OCI-LY1 (cell line): ENCODE measurements at regions not wholly inside any gene's neighbourhood (a gene's known extent, or its start where the extent isn't known, plus 50 kb on each side); places are given as distances from the start of the nearest gene placed in this dataset.

Experiments used
- EZH2 ChIP-seq: fragments of 200-600 bp; sonication (generic), shearing (Covaris generic); IDR thresholded peaks from 2 replicates; pipeline ENCODE4 v1.8.0; 2017; ENCODE audit warnings: borderline replicate concordance, mixed run types, mild to moderate bottlenecking, antibody characterized with exemption, low read length, moderate library complexity, mixed read lengths
- TF ChIP-seq, protein P1 (sequence below): fragments of 200-600 bp; sonication (generic), shearing (Covaris generic); IDR thresholded peaks from 2 replicates; pipeline ENCODE4 v1.5.1; 2017; ENCODE audit warnings: mild to moderate bottlenecking, antibody characterized with exemption, low read length, moderate library complexity, mixed read lengths

DNA sequence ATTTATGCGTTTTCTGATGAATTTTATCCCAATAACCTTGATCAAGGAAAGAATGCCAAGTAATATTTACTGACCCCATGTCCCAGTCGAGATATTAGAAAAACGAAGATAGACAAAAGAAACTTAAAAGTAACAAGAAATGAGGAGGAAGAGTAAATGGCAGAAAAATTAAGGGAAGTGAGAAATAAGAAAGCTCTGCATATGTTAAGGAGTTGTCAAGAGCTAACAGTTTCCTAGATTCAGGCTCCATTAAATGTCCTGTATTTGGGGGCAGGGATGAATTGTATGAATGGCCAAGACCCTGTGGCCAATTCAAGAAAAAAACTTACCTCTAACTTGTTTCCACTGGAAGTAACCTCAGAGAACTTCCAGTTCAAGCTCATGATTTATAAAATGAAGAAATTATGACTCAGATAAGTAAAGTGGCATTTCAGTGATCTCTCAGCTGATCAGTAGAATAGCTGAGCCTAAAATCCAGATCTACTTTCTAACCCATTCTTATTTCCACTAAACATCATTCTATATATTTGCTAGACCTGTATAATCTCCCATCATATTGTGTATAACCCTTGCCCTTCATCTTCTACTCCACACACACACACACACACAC is 73.2 kb downstream of the ZC3H11B start:
- TF ChIP-seq, protein P1, sequence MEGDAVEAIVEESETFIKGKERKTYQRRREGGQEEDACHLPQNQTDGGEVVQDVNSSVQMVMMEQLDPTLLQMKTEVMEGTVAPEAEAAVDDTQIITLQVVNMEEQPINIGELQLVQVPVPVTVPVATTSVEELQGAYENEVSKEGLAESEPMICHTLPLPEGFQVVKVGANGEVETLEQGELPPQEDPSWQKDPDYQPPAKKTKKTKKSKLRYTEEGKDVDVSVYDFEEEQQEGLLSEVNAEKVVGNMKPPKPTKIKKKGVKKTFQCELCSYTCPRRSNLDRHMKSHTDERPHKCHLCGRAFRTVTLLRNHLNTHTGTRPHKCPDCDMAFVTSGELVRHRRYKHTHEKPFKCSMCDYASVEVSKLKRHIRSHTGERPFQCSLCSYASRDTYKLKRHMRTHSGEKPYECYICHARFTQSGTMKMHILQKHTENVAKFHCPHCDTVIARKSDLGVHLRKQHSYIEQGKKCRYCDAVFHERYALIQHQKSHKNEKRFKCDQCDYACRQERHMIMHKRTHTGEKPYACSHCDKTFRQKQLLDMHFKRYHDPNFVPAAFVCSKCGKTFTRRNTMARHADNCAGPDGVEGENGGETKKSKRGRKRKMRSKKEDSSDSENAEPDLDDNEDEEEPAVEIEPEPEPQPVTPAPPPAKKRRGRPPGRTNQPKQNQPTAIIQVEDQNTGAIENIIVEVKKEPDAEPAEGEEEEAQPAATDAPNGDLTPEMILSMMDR = no peak
- no peak for TF ChIP-seq EZH2
